Heart left ventricle (tissue), 13 donors: ENCODE measurements at regions not wholly inside any gene's neighbourhood (a gene's known extent, or its start where the extent isn't known, plus 50 kb on each side); places are given as distances from the start of the nearest gene placed in this dataset.

Experiments
- POLR2A ChIP-seq, 2 donors: fragments of 450-650 bp; IDR thresholded peaks; one replicate each; pipeline ENCODE4 v1.6.1; 2017; ENCODE audit warnings: antibody characterized with exemption in 2 of 2, mild to moderate bottlenecking in 2 of 2, moderate library complexity in 2 of 2
- TF ChIP-seq, protein P1 (sequence below), 12 donors: fragments of 200-600 bp; sonication (generic) in 4 of 12; IDR thresholded peaks; one replicate each; pipeline versions ENCODE4 v1.5.0 to v1.8.0; 2018 to 2022; ENCODE audit warnings: antibody characterized with exemption in 12 of 12, mild to moderate bottlenecking in 5 of 12
- donor health status: ischemic (EF 13 %, LVEDD 7.1; RV severe dilation, severe dysfunction).
- donor health status: DM: no; HTN: yes; CAD: no.
- donor health status: DM: no; HTN: no; CAD: no.
- donor health status: ischemic (EF 25% LVEDD 6.9; RV normal size, moderate dysfunction).
- donor health status: ischemic (EF 25% LVEDD 5.7; RV mildly dilated, moderate dysfunction).
- donor health status: ischemic (EF 35%, LVEDD 5.7; RV mildly dilated, moderate dysfunction).
- donor health status: nonischemic (EF 11% LVEDD 7.7; RV severe dilation, severe dysfunction).
- donor health status: DM: yes; HTN: yes; CAD: no.
- donor health status: PGD.
- donor health status: ischemic (EF 29% LVEDD 5.4; RV normal size, mild dysfunction).
- donor health status: nonischemic (EF 23%, LVEDD 6.1; RV moderate dilation, normal function).

DNA sequence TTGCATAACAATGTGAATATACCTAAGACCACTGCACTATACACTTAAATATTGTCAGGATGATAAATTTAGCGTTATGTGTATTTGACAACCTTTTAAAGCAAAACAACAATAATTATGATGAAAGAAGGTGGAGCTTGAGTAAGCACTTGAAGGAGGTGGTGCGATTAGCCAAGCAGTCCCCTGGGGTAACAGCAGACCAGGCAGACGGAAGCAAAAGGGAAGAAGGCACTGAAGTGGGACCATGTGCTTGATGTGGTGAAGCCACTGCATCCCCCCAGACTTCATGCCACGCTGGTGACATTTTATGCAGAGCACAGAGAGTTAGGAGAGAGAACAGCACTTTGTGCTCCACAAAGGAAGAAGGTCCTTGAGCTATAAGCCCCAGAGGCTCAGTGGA lies 58.3 kb upstream of the ZNF507 start:
- TF ChIP-seq, protein P1, sequence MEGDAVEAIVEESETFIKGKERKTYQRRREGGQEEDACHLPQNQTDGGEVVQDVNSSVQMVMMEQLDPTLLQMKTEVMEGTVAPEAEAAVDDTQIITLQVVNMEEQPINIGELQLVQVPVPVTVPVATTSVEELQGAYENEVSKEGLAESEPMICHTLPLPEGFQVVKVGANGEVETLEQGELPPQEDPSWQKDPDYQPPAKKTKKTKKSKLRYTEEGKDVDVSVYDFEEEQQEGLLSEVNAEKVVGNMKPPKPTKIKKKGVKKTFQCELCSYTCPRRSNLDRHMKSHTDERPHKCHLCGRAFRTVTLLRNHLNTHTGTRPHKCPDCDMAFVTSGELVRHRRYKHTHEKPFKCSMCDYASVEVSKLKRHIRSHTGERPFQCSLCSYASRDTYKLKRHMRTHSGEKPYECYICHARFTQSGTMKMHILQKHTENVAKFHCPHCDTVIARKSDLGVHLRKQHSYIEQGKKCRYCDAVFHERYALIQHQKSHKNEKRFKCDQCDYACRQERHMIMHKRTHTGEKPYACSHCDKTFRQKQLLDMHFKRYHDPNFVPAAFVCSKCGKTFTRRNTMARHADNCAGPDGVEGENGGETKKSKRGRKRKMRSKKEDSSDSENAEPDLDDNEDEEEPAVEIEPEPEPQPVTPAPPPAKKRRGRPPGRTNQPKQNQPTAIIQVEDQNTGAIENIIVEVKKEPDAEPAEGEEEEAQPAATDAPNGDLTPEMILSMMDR (IDR thresholded peaks at IDR 0.05) = no peak
- TF ChIP-seq POLR2A (IDR thresholded peaks at IDR 0.05) = no peak
